Left ventricle myocardium inferior (tissue), 1 donor: ENCODE measurements at regions not wholly inside any gene's neighbourhood (a gene's known extent, or its start where the extent isn't known, plus 50 kb on each side); places are given as distances from the start of the nearest gene placed in this dataset.

Experiments used
- DNase-seq: peaks from one replicate; pipeline ENCODE4 v3.0.0-alpha.2; 2020
- H3K27ac ChIP-seq: fragments of 200-600 bp; replicated peaks from 2 replicates; pipeline ENCODE4 v1.8.0; 2021
- H3K27me3 ChIP-seq: fragments of 200-600 bp; 2 replicates; pipeline ENCODE4 v1.8.0; 2021; ENCODE audit warnings: low read depth
- H3K36me3 ChIP-seq: fragments of 200-600 bp; 2 replicates; pipeline ENCODE4 v1.8.0; 2021
- H3K4me1 ChIP-seq: fragments of 200-600 bp; 2 replicates; pipeline ENCODE4 v1.8.0; 2021
- H3K4me3 ChIP-seq: fragments of 200-600 bp; 2 replicates; pipeline ENCODE4 v1.8.0; 2021; ENCODE audit warnings: mild to moderate bottlenecking, moderate library complexity
- H3K9me3 ChIP-seq: fragments of 200-600 bp; replicated peaks from 2 replicates; pipeline ENCODE4 v1.8.0; 2021
- intact Hi-C: fragments of 100-400 bp; cut with micrococcal nuclease; formaldehyde crosslinking; loops from one replicate; pipeline ENCODE4 v1.11.0; 2022
- TF ChIP-seq, protein P1 (sequence below): fragments of 200-600 bp; IDR thresholded peaks from 2 replicates; pipeline ENCODE4 v1.8.0; 2021; ENCODE audit warnings: antibody characterized with exemption, mild to moderate bottlenecking, borderline replicate concordance
- donor health status: DM: no; HTN: yes; CAD: no; lungs with severe emphysema.

DNA sequence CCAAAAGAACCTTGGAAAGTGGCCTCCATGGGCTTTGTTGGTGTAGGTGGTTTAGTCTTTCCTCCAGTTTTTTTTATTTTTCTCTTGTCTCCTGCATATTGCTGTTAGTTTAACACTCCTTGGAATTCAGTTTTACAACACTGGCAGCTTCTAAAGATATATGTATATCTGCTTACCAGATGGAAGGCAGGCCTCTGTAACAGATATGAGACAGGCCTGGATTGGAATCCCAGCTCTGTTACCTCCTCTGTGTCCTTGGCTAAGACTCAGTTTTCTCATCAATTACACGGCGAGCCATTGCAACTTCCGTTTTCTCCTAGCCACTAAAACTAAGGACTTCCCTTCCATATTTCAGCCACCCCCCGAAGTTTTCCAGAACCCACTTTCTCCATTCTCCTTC is 133.4 kb upstream of the SMAD1 start:
- Histone ChIP-seq H3K9me3 (no peaks in the 10 kb centered on the region), H3K36me3 (no peaks in the 10 kb centered on the region), H3K27ac (no peak overlapping the region), H3K27me3 (no peaks in the 10 kb centered on the region), H3K4me3 (no peak overlapping the region), H3K4me1 (peaks cover 19% of the 10 kb centered on the region)
- intact Hi-C loops, result no loop called here
- DNase-seq, result no peak
- TF ChIP-seq, protein P1, sequence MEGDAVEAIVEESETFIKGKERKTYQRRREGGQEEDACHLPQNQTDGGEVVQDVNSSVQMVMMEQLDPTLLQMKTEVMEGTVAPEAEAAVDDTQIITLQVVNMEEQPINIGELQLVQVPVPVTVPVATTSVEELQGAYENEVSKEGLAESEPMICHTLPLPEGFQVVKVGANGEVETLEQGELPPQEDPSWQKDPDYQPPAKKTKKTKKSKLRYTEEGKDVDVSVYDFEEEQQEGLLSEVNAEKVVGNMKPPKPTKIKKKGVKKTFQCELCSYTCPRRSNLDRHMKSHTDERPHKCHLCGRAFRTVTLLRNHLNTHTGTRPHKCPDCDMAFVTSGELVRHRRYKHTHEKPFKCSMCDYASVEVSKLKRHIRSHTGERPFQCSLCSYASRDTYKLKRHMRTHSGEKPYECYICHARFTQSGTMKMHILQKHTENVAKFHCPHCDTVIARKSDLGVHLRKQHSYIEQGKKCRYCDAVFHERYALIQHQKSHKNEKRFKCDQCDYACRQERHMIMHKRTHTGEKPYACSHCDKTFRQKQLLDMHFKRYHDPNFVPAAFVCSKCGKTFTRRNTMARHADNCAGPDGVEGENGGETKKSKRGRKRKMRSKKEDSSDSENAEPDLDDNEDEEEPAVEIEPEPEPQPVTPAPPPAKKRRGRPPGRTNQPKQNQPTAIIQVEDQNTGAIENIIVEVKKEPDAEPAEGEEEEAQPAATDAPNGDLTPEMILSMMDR, result no peak

DNA sequence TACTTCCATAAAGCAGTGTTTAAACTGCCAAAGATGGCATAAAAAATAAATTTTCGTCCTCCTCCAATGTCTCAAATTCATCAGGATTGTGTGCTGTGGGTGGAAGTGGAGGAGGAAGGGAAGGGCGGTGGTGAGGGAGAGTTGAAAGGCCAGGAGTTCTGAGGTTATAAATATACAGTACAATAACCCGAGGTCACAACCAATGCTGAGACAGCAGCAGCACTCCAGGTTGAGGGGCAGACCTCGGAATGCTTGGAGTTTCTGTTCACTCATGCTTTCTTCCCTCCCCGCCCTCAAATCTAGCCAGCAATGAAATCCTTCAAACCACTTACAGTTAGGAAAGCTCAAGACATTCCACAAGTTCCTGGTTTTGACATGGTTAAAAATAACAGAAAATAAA is 134.0 kb upstream of the SMAD1 start:
- peaks cover 19% of the 10 kb centered on the region for H3K4me1 ChIP-seq
- H3K36me3 ChIP-seq, result no peaks in the 10 kb centered on the region
- no peaks in the 10 kb centered on the region for H3K9me3 ChIP-seq
- no peak for DNase-seq
- no peaks in the 10 kb centered on the region for H3K27me3 ChIP-seq
- intact Hi-C loops, result no loop called here
- no peak overlapping the region for H3K4me3 ChIP-seq
- TF ChIP-seq, protein P1, result no peak
- no peak overlapping the region for H3K27ac ChIP-seq

DNA sequence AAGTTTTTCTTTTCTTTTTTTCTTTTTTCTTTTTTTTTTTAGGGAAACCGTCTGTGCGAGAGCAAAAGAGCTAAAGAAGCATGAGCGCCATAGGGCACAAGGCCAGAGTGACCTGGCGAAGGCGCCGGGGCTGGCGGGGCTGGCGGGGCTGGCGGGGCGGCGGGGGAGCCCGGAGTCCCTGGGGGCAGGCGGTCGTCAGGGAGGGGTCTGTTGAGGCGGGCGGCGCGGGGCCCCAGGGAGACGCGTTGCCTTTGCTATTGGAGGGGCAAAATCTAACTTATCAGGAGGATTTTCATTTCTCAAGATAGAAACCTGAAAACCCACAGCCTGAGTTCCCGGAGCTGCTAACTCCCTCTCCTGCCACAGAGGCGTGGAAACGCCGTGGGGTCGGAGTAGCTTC is 135.6 kb upstream of the SMAD1 start:
- H3K27ac ChIP-seq, result no peak overlapping the region
- TF ChIP-seq, protein P1, result no peak
- intact Hi-C loops, result no loop called here
- no peaks in the 10 kb centered on the region for H3K9me3 ChIP-seq
- DNase-seq, result no peak
- H3K4me3 ChIP-seq, result no peak overlapping the region
- H3K27me3 ChIP-seq, result no peaks in the 10 kb centered on the region
- H3K36me3 ChIP-seq, result no peaks in the 10 kb centered on the region
- peaks cover 19% of the 10 kb centered on the region for H3K4me1 ChIP-seq

DNA sequence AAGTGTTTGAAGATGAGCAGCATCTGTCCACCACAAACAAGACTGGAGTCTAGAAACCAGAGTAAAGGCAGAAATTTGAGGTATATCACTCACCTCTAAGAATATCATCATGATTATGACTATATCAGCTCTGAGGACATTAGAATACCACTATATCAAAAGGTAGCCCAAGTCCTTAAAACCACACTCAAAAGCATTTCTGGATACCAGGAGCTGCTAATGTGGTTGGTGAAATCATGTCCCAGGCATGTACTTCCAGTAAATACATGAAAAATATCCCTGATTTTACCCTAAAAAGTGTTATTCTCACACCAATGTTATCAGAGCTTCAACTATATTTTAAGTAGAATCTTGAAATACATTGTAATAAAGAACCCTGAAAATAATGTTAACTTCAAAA is 136.3 kb upstream of the SMAD1 start:
- intact Hi-C loops, result no loop called here
- no peaks in the 10 kb centered on the region for H3K27me3 ChIP-seq
- H3K4me1 ChIP-seq, result peaks cover 19% of the 10 kb centered on the region
- TF ChIP-seq, protein P1, result no peak
- H3K9me3 ChIP-seq, result no peaks in the 10 kb centered on the region
- no peak for DNase-seq
- no peak overlapping the region for H3K4me3 ChIP-seq
- no peaks in the 10 kb centered on the region for H3K36me3 ChIP-seq
- no peak overlapping the region for H3K27ac ChIP-seq

GRCh38 chr4:145341381-145341780 is 140.3 kb upstream of the SMAD1 start:
- H3K4me3 ChIP-seq, result no peak overlapping the region
- intact Hi-C loops, result no loop called here

More at GRCh38 chr4:145341381-145341780, 140.3 kb upstream of the SMAD1 start:
- Histone ChIP-seq H3K27ac (no peak overlapping the region), H3K27me3 (no peaks in the 10 kb centered on the region), H3K36me3 (no peaks in the 10 kb centered on the region), H3K9me3 (no peaks in the 10 kb centered on the region), H3K4me1 (peaks cover 8% of the 10 kb centered on the region)
- DNase-seq, result no peak
- TF ChIP-seq, protein P1, result no peak
